ENCODE measurements at regions not wholly inside any gene's neighbourhood (a gene's known extent, or its start where the extent isn't known, plus 50 kb on each side); places are given as distances from the start of the nearest gene placed in this dataset.
"Not testable (repeated sequence)": the region's sequence is repeated elsewhere in the genome, so short reads cannot be mapped to it uniquely, and the experiment has no call there.

GRCh38 chr16:72729552-72729951, 318.4 kb downstream of the ZFHX3 start:
- TF ChIP-seq, protein P1, sequence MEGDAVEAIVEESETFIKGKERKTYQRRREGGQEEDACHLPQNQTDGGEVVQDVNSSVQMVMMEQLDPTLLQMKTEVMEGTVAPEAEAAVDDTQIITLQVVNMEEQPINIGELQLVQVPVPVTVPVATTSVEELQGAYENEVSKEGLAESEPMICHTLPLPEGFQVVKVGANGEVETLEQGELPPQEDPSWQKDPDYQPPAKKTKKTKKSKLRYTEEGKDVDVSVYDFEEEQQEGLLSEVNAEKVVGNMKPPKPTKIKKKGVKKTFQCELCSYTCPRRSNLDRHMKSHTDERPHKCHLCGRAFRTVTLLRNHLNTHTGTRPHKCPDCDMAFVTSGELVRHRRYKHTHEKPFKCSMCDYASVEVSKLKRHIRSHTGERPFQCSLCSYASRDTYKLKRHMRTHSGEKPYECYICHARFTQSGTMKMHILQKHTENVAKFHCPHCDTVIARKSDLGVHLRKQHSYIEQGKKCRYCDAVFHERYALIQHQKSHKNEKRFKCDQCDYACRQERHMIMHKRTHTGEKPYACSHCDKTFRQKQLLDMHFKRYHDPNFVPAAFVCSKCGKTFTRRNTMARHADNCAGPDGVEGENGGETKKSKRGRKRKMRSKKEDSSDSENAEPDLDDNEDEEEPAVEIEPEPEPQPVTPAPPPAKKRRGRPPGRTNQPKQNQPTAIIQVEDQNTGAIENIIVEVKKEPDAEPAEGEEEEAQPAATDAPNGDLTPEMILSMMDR (IDR thresholded peaks at IDR 0.05 in 8 of 11, conservative IDR thresholded peaks at IDR 0.05 in 3 of 11): not testable (repeated sequence)
- TF ChIP-seq POLR2A (IDR thresholded peaks at IDR 0.05): not testable (repeated sequence)
